ENCODE measurements at regions not wholly inside any gene's neighbourhood (a gene's known extent, or its start where the extent isn't known, plus 50 kb on each side); places are given as distances from the start of the nearest gene placed in this dataset.

DNA sequence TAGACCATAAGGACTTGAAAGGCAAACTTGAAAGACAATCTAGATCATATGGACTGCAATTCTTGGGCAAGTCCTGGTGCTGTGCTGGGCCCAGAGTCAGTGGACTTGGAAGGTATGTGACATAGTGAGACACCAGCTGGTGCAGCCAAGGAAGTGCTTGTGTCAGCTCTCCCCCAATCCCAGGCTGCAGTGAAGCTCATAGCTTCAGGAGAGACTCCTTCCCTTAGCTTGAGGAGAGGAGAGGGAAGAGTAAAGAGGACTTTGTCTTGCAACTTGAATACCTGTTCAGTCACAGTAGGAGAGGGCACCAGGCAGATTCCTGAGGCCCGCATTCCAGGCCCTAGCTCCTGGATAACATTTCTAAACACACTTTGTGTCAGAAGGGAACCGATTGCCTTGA is 127.4 kb upstream of the ZPLD1 start:
- TF ChIP-seq, protein P1, sequence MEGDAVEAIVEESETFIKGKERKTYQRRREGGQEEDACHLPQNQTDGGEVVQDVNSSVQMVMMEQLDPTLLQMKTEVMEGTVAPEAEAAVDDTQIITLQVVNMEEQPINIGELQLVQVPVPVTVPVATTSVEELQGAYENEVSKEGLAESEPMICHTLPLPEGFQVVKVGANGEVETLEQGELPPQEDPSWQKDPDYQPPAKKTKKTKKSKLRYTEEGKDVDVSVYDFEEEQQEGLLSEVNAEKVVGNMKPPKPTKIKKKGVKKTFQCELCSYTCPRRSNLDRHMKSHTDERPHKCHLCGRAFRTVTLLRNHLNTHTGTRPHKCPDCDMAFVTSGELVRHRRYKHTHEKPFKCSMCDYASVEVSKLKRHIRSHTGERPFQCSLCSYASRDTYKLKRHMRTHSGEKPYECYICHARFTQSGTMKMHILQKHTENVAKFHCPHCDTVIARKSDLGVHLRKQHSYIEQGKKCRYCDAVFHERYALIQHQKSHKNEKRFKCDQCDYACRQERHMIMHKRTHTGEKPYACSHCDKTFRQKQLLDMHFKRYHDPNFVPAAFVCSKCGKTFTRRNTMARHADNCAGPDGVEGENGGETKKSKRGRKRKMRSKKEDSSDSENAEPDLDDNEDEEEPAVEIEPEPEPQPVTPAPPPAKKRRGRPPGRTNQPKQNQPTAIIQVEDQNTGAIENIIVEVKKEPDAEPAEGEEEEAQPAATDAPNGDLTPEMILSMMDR (conservative IDR thresholded peaks at IDR 0.05): no peak

DNA sequence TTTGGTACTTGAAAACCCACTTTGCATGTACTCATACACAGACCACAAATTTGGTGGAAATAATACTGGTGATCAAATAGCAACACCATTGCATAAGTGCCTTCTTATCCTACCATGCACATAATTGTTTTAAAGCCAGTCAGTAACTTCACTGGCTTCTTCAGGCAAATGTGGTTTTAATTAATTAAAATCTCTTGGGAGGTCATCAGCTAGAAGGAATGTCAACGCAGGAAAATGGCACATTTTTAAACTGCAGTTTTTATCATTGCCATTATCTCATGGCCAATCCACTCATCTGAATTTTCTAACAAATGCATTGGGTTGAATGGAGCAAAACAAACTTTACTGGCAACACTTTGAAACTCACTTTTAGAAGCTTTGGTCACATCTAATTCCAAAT is 105.7 kb upstream of the ZPLD1 start:
- TF ChIP-seq, protein P1 (conservative IDR thresholded peaks at IDR 0.05): no peak
- H3K27ac ChIP-seq: no peak overlapping the region

More for the DNA sequence above, 127.4 kb upstream of the ZPLD1 start:
- no peak overlapping the region for H3K27ac ChIP-seq

DNA sequence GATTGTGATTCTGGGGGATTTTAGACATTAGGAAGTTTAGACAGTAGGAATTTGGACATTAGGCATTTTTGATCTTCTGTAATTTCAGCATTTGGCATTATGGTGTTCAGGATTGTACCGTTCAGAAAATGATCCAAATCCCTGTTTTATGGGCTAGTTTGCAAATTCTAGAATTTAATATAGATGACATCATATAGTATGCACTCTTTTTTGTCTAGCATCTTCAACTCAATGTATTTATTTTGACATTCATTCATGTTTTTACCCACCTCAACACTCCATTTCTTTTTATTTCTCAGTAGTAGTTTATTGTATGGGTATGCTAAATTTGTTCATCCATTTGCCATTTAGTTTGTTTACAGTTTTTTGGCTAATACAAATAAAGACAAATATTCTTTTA is 105.3 kb upstream of the ZPLD1 start:
- no peak overlapping the region for H3K27ac ChIP-seq
- TF ChIP-seq, protein P1 (conservative IDR thresholded peaks at IDR 0.05): no peak

DNA sequence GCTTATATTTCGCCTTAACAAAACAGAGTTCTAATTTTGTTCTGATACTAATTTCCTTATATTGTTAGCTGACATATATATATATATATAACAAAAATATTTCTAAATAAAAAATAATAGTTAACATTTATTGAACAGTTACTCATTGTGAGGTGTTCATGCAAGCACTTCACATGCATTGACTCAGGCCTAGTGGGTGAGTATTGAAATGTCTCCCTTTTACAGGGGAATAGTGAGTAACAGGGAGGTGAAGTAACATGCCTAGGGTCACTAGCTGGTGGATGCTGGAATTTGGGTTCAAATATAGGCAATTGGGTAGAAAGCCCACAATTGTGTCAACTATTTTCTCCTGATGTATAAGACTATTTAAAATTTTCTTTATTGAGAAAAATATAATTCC is 102.6 kb upstream of the ZPLD1 start:
- TF ChIP-seq, protein P1 (conservative IDR thresholded peaks at IDR 0.05): no peak
- no peak overlapping the region for H3K27ac ChIP-seq

DNA sequence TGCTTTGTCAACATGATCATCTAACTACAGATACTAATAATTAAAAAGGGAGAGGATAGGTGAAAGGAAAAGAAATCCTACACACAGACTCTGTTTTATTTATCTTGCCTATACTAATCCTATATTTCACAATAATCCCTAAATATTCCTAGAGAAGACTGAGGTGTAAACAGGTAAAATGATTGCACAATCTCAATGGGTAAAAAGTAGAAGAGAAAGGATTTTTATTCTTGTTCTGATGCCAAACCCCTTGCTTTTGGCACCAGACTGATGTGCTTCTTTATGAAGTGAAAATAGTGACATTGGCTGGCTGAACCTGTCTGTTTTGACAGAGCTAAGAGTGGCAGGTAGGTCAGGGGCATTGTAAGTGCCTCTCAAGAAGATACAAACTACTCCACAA is 101.9 kb upstream of the ZPLD1 start:
- H3K27ac ChIP-seq: no peak overlapping the region
- TF ChIP-seq, protein P1 (conservative IDR thresholded peaks at IDR 0.05): no peak

DNA sequence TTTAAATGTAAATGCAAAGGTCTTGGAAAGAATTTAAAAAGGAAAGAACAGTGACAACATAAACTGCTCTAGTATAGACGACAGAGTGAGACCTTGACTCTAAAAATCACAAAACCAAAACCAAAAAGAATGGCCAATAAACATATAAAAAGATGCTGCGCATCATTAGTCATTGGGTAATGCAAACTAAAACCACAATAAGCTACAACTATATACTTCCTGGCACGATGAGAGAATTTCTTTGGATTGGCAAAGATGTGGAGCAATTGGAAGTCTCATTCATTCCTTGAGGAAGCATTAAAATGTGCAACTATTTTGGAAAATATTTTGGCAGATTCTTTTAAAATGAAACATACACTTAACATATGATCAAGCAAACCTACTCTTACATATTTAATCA is 98.7 kb upstream of the ZPLD1 start:
- H3K27ac ChIP-seq: no peak overlapping the region
- TF ChIP-seq, protein P1 (conservative IDR thresholded peaks at IDR 0.05): no peak

DNA sequence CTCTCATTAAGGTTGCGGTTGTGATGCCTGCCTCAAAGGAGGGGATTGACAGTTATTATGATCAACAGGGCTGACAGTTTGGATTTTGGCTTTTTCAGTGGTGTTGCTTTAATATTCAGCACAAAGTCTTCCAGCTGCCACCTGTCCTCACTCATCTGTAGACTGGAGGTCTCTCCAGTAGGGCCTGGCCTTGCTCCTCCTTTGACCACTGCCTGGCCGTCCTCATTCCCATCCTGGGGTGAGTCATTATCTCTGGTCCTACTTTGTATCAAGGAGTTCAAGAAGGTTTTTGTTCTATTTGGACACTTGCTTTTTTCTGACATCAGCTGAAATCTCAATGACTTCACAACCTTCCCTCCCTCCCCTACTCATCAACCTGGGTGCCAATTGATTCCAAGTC is 95.1 kb upstream of the ZPLD1 start:
- TF ChIP-seq, protein P1 (conservative IDR thresholded peaks at IDR 0.05): no peak
- no peak overlapping the region for H3K27ac ChIP-seq

DNA sequence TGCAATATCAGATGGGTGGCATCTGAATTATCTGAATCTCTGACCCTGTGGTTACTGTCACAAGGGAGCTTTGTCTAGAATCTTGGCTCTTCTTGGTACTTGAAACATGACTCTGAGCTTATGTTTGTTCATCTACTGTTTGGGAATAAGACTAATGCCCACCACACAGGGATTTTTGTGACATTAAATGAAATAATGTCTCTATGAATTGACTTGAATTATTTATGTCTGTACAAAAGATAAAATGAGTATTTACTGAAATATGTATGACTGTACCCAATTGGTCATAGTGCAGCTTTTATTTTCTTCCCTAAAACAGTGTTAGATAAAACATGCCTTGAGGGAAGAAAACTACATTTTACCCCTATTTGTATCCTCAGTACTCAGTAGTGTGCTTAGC is 87.9 kb upstream of the ZPLD1 start:
- TF ChIP-seq, protein P1 (conservative IDR thresholded peaks at IDR 0.05): no peak
- no peak overlapping the region for H3K27ac ChIP-seq

Data from VCaP (cell line).